AG20443 (cell line): ENCODE measurements at regions not wholly inside any gene's neighbourhood (a gene's known extent, or its start where the extent isn't known, plus 50 kb on each side); places are given as distances from the start of the nearest gene placed in this dataset.
A peak's percentile ranks its signal among the peaks of the same experiment; 100 is the strongest.
"Not testable (repeated sequence)": the region's sequence is repeated elsewhere in the genome, so short reads cannot be mapped to it uniquely, and the experiment has no call there.

ENCODE experiments used
- DNase-seq: peaks from one replicate; pipeline ENCODE4 v3.0.0; 2012; ENCODE audit warnings: low spot score, mixed read lengths

DNA sequence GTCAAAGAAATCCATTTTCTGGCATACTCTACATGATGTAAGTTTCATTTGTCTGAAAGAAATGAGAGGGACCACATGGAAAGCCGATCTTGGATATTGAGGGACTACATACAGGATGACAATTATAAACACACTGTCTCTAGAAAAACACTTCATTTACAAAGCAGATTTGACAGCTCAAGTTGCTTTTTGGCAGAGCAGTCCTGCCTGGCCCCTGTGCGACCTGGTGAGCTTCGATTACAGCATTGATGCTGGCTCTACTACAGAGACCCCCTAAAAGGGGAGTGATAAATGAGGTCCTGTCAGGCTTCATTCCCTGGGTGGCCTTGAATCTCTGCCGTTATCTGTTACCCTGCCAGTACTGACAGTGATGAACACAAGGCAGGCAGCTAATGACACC is 215.2 kb upstream of the NOCT start:
- DNase-seq: no peak

DNA sequence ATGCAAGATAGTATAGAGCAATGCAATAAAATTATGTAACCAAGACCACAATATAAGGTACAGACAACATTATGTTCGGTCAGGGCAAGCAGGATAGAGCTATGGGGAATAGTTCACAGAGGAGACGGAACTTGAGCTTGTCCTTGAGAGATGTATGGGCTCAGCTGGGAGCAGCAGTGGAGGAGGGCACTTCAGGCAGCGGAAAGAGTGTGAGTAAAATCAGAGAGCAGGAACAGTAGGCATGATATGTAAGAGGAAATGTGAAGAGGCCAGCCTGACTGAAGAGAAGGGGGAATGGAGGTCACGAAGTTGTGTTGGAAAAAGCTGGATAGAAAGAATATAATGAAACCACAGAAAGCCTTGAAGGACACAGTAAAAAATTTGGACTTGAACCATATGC is 217.2 kb upstream of the NOCT start:
- DNase-seq: no peak

DNA sequence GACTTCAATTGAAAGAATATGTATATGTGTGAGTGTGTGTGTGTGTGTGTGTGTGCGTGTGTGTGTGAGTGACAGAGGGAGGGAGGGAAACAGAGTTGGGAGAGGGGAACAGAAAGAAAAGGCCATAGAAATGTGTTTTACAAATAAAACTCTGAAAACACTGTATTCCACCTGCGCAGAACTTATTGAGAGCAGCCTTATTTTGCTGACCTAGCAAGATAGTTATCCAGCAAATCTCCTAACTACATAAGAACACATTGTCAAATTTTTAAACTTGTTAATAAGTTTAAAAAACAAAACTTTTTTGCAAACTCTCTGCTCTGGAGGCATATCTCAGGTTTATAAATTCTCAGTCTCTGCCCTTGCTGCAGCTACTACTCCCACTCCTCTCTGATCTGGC is 217.9 kb upstream of the NOCT start:
- no peak for DNase-seq

DNA sequence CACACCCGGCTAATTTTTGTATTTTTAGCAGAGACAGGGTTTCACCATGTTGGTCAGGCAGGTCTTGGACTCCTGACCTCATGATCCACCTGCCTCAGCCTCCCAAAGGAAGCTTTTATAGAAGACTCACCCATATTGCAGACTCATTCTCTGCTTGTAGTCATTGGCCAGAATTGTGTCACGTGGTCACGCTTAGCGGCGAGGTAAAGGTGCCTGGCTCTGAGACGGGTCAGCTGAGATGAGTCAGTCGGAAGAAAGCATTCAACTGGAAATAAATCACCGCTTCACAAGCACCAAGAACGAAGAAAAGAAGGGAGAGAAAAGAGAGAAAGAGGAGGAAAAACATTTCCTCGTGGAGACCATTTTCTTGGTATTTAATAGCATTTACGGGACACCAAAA is 218.8 kb upstream of the NOCT start:
- DNase-seq: no peak

DNA sequence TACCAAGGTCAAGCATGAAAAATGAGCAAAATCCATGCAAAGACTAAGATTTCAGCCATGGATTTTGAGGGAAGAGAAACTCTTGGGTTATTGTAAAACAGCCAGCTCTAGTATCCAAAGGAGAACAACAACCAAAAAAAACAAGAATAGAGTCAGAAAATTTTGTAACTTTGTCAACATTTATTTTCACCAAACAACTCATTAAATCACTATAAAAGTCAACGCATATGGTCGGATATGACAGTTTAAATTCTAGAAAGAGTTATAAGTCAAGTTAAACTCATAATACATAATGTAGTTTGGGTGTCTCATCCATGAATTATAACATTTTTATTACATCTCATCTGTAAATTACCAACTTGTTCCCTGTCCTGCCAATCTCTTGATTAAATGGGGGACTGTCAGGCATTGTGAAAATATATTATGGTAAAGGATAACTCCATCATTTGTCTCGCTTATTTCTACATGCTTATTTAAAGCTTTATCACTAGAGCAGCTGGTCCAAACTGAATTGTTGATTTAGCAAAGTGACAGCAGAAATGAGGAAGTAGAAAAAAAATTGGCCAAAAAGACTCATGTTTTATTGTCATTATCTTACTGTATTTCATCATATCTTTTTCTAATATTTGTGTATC is 224.8 kb upstream of the NOCT start:
- DNase-seq: no peak

DNA sequence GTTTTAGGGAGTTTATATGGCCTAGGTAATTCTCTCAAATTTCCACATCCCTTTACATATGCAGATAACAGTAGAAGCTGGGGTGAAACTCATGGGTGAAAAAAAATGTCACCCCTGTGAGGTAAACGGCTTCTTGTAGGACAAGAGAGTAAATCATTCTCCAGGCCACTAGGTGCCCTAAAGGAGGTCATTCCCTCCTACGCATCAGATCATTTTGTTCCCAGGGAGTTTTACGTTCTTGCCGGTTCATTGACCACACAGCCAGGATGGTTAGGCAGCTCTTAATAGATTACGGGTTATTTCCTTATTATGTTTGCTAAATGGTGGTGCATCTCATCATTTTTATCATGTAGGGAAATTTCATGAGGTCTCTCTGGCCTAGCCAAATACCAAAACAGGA is 225.8 kb upstream of the NOCT start:
- DNase-seq: no peak

DNA sequence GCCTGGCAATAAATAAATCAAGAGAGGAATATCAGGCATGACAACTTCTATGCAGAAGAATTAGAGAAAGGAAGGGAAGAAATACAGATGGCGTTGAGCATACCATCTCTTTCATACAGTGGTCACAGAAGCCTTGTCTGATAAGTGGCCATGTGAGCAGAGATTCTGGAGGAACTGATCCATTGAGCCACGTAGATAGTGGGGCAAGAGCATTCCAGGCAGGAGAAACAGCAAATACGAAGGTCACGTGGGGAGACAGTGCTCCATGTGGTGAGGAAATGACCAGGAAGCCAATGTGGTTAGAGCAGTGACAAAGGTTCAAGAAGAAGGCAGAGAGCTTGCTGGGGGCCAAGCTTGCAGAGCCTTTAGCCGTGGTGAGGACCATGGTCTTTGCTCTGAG is 226.7 kb upstream of the NOCT start:
- no peak for DNase-seq

DNA sequence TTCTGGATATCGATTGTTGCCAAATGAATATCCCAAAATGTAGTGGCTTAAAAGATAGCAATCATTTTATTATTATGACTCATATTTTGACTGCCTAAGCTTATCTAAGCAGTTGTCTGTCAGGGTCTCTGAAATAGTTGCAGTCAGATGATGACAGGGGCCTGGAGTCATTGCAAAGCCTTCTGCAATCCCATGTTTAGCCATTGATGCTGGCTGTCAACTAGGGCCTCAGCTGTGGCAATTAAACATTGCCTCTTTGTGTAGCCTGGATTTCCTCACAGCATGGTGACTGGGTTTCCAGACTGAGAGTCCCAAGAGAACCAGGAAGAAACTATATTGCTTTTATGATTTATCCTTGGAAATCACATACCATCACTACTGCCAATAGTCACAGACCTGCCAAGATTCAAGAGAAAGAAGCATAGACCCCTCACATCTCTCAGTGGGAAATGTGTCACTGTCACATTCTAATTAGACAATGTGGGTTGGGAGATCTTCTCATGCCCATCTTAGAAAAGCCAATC is 227.3 kb upstream of the NOCT start:
- no peak for DNase-seq

DNA sequence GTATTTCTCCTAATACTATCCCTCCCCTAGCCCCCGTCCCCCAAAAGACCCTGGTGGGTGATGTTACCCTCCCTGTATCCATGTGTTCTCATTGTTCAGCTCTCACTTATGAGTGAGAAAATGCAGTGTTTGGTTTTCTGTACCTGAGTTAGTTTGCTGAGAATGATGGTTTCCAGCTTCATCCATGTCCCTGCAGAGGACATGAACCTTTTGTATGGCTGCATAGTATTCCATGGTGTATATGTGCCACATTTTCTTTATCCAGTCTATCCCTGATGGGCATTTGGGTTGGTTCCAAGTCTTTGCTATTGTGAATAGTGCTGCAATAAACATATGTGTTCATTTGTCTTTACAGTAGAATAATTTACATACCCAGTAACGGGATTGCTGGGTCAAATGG is 235.8 kb upstream of the NOCT start:
- DNase-seq: not testable (repeated sequence)

DNA sequence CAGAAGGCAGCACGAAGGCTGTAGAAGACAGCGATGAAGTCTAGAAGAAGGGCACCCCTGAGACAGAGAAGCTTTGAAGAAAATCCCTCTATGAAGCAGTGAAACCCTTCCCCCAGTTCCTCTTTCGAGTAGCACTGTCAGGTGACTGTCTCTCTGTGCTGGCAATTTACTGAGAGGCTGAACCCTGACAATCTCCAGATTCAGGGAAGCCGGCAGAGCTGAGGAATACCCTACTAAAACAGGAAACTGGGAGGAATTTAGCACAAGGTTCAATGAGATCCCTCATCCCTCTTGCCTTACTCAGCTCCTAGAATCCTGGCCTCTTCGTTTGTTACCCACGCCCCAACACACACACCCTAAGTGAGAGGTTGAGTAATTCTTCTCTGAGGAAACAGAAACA is 239.7 kb upstream of the NOCT start:
- DNase-seq: peak; percentile 14

DNA sequence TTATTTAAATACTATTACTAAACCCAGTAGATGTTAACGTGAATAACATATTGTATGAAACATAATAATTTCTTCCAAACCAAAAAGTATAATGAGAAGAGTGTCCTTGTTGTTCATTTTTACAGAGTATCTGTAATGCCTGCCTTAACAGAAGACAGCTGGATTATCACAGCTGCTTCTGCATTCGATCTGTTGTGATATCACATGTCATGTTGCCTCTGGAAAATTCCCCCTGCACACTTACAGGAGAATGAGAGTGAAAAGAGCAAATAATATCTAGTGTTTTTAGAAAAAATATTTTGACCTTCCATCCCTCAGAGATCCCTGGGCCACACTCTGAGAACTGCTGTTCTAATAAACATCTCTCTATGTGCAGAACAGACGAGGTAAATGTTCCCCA is 240.1 kb upstream of the NOCT start:
- no peak for DNase-seq

DNA sequence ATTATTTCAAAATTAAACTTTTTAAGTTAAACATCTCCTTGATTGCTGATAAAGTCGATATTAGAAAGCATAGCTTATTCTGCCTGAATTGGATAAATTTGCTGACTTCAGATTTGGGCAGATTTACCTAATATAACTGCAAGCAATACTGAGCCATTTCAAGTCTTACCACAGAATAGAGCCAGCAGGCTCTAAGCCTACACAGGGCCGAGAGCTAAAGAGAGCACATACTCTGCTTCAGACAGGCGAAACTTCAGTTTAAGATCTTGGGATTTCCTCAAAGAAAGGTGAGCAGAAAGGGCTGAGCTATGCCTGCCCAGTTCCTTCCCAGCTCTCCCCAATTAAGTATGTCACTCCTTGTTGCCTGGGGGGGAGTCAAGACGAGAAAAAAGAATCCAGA is 240.6 kb upstream of the NOCT start:
- no peak for DNase-seq

DNA sequence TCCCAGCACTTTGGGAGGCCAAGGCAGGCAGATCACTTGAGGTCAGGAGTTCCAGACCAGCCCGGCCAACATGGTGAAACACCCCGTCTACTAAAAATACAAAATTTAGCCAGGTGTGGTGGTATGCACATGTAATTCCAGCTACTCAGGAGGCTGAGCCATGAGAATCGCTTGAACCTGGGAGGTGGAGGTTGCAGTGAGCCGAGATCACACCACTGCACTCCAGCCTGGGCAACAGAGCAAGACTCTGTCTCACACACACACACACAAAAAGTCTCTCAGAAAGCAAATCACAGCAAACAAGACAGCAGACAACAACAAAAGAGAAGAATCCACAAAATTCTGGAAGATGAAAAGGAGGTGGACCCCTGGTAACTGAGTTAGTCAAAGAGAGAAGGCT is 241.5 kb upstream of the NOCT start:
- not testable (repeated sequence) for DNase-seq

DNA sequence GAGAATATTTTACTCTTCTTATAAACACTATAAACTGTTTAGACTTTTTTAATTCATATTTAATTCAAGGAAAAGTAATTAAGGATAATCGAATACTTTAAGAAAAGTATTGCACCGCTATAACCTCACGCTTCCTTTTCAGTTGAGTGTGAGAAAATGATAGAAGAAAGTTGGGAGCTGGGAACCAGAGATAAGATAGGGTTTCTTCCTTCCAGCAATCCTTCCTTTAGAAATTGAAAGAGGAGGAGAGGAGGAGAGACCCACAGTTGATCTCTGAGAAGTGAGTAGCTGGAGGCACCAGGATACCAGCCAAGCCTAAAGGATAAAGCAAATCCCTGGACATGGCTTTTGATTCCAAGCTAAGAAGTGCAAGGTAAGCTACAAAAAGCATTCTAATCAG is 242.3 kb upstream of the NOCT start:
- no peak for DNase-seq

DNA sequence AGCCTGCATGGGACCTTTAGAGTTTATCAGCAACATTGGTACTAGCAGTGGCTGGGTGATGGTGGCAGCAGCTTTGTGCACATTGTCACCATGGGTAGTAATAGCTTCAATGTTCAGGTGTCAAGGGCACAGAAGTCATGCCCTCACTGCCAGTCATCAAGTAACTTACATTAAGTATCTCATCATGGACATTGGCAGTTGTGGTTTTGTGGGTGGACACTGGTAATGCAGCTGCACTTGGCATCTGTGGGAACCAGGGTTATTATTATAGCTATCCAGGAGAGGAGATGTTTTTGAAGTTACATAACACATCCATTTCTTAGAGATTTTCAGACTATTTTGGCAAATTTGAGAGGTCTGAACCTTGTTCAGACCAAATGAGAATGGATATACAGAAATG is 243.2 kb upstream of the NOCT start:
- no peak for DNase-seq

DNA sequence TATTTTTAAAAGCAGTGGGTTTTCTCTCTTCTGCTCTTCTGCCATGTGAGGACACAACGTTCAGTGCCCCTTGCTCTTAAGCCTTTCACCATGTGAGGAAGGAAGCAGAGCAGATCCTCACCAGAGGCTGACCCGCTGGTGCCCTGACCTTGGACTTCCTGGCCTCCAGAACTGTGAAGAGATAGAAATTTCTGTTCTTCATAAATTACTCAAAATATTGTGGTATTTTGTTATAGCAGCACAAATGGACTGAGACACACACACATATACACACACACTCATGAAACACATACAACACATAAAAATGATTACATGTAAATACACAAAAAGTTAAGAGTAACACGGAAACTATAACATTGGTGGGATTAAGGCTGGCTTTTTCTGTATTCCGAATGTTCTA is 244.8 kb upstream of the NOCT start:
- no peak for DNase-seq

DNA sequence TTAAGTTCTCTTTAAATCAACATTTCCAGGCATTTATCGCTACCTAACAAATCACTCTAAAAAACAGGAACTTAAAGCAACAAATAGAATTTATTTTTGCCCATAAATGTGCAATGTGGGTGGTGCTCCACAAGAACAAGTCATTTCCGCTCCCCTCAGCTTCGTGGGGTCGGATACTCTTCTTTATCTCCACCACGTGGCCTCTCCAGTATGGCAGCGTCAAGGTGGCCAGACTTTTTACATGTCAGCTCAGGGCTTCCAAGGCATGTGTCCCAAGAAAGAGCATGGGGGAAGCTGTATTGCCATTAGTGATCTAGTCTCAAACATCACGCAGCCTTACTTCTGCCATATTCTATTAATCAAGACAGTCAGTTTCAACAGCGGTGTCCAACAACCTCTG is 249.2 kb upstream of the NOCT start:
- no peak for DNase-seq

DNA sequence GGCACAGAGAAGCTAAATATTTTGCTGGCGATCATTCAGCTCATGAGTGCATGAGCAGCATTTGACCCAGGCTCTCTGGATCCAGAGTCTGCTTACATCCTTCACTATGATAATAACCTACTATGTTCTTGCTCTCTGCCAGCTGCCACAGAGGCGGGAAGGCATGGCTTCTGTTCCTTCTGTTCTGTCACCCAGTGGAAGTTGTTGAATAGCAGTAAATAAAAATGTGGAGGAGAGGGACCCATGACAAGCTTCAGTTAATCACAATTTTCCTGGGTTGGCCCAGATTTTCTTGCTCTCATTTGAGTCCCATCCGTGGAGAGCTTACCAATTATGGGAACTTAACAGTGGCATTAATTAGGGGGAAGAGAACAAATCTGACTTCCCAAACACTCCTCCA is 250.1 kb upstream of the NOCT start:
- DNase-seq: no peak

DNA sequence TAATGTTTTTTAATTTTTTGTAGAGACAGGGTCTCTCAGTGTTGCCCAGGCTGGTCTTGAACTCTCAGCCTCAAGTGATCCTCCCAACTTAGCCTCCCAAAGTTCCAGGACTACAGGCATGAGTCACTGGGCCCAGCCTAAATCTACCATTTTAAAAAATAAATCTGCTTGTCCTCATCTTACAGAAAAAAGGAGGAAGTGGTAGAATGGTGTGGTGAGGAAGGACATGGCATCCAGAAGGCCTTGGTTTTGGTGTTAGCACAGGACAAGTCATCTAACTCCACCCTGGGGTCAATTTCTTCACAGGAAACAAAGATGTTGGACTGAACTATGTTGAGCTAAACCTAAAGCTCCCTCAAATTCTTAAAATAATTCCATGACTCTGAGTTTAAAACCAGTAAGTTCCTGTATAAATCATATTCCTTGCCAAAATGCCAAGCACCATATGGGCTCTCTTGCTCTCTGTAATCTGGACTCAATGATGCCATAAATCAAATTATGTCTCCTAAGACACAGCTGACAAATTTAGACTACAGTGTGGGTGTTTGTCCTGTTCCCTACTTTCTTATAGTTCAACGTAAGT is 253.9 kb upstream of the NOCT start:
- DNase-seq: peak; percentile 32

DNA sequence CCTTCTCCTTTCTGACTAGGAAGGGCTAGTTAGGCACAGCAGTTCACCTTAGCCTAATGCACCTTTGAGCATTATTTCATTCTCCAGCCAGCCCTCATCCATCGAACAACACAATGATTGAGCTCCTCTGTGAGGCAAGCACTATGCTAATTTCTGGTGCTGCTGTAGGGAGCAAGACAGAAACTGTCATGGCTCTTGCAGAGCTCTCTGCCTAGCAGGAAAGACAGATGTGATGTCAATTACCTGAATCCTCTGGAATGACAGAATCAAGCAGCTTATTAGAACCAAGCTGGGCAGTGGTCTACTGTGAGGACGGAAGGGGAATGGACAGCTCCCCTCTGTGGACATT is 256.1 kb upstream of the NOCT start:
- no peak for DNase-seq

DNA sequence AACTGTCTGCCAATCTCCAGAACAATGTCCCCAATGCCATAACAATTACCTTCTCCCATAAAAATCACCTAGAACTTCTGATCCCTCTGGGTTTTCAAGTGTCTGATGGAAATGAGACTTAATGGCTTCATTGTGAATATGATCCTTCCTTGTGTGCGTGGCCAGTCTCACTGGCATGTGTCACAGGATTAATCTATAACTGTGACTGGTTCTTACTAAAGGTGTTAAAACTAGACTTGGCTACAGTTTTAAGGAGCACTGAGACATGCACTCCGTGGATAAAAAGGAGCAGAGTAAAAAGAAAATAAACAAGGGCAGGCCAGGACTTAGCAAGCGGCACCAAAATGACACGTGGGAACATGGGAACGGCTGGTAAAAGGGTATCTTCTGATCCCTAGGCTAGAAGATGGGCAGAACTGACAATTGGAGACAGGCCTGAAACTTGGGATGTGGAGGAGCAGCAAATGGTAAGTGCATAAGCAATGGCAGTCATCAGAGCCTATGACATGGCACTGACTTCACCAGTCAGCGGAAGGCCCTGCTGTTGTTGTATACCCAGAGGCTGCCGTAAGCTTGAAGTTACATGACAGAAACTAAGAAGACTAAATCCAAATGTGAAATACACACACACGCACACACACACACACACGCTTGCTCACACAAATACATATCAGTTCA is 256.6 kb upstream of the NOCT start:
- DNase-seq: no peak

DNA sequence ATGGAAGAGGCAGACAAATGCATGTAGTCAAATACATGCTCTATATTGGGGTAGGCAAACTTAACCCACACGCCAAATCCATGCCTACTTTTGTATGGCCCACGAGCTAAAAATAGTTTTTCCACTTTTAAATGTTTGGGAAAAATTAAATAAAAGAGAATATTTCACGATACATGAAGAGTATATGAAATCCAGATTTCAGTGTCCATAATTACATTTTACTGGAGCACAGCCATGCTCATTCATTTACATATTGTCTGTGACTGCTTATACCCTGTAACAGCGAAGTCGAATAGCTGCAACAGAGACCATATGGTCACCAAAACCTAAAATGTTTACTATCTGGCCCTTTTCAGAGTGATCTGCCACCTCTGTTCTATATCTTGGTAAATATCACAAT is 257.4 kb upstream of the NOCT start:
- DNase-seq: no peak

DNA sequence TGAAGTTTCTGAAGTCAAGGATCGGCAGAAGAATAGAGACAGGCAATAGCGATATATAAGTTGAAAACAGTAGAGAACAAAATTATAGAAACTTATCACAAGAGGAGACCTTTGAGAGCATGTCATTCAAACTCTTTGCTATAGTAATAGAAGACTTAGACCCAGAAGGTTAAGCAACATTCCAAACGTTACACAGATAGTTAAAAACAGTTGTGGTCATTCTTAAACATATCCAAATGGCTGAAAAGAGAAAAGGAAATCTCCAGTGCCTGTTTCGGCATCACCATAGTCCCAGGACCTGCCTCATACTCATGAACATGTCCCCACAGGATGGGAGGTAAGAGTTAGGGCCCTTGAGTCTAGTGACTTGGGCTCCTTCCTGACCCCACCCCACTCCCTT is 258.1 kb upstream of the NOCT start:
- DNase-seq: peak; percentile 20

DNA sequence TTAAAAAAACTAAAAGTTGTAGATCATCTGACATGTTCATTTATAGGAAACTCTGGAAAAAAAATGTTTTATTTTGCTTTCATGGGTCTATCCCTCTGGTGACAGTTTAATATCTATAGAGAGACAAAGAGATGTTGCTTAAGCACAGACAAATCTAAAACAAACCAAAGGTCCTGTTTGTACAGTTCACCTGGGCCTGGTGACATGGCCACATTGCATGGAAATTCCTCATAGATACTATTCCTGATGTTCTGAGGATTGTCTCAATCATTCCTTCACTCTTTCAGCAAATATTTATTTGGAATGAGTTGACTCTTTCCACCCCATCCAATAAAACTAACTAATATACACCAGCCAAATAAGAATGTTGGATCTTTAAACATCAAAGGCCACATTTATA is 259.1 kb upstream of the NOCT start:
- DNase-seq: no peak
